WTC11 (cell line): ENCODE measurements at regions not wholly inside any gene's neighbourhood (a gene's known extent, or its start where the extent isn't known, plus 50 kb on each side); places are given as distances from the start of the nearest gene placed in this dataset.

Experiments
- ATAC-seq: fragments of 200-7000 bp; cut with Tn5 transposase; 2 replicates; pipeline ENCODE4 v1.10.0; 2021; ENCODE audit warnings: mild to moderate bottlenecking, moderate library complexity
- CTCF ChIA-PET: fragments of 300-600 bp; sonication (Branson Sonifier 250); formaldehyde crosslinking; loops from one replicate; lab custom pipeline; 2021; ENCODE audit warnings: antibody characterized with exemption; lab: Charles Lee
- POLR2A ChIA-PET: fragments of 350-600 bp; sonication (Branson Sonifier 250); formaldehyde crosslinking; loops from one replicate; lab custom pipeline; 2021; ENCODE audit warnings: antibody characterized with exemption; lab: Charles Lee
- DNase-seq: peaks from one replicate; pipeline ENCODE4 v3.0.0; 2021; ENCODE audit warnings: low spot score
- H3K27ac Mint-ChIP-seq: 2 replicates; pipeline ENCODE4 v1.8.0; 2021; ENCODE audit warnings: mixed read lengths
- H3K27me3 Mint-ChIP-seq: 2 replicates; pipeline ENCODE4 v1.8.0; 2021; ENCODE audit warnings: low read depth, mild to moderate bottlenecking, moderate library complexity, mixed read lengths
- H3K36me3 Mint-ChIP-seq: 2 replicates; pipeline ENCODE4 v1.8.0; 2021; ENCODE audit warnings: mixed read lengths
- H3K4me1 Mint-ChIP-seq: 2 replicates; pipeline ENCODE4 v1.8.0; 2022; ENCODE audit warnings: mixed read lengths
- H3K4me3 Mint-ChIP-seq: 2 replicates; pipeline ENCODE4 v1.8.0; 2021; ENCODE audit warnings: mild to moderate bottlenecking, moderate library complexity, mixed read lengths
- H3K9me3 Mint-ChIP-seq: 2 replicates; pipeline ENCODE4 v1.8.0; 2021; ENCODE audit warnings: mixed read lengths
- AR ChIP-seq: fragments of 250-450 bp; sonication (Bioruptor Pico); IDR thresholded peaks from 2 replicates; pipeline ENCODE4 v1.9.0; 2021; ENCODE audit warnings: mild to moderate bottlenecking
- CREB1 ChIP-seq: sonication (generic); formaldehyde crosslinking; IDR thresholded peaks from 2 replicates; pipeline ENCODE4 v1.8.0; 2023; ENCODE audit warnings: mild to moderate bottlenecking, missing genetic modification reagents
- E2F5 ChIP-seq: sonication (generic); formaldehyde crosslinking; IDR thresholded peaks from 2 replicates; pipeline ENCODE4 v1.8.1; 2022; ENCODE audit warnings: mild to moderate bottlenecking, moderate library complexity, missing genetic modification reagents
- EMX1 ChIP-seq: fragments of 250-450 bp; sonication (Bioruptor Pico); IDR thresholded peaks from 2 replicates; pipeline ENCODE4 v1.8.0; 2021; ENCODE audit warnings: mild to moderate bottlenecking
- ERG ChIP-seq: fragments of 250-450 bp; sonication (Bioruptor Pico); IDR thresholded peaks from 2 replicates; pipeline ENCODE4 v1.8.0; 2021; ENCODE audit warnings: mild to moderate bottlenecking
- ESRRA ChIP-seq: sonication (generic); formaldehyde crosslinking; IDR thresholded peaks from 2 replicates; pipeline ENCODE4 v1.8.1; 2022; ENCODE audit warnings: mild to moderate bottlenecking, missing genetic modification reagents, borderline replicate concordance
- FOXP4 ChIP-seq: sonication (generic); formaldehyde crosslinking; IDR thresholded peaks from 2 replicates; pipeline ENCODE4 v1.8.0; 2022; ENCODE audit warnings: mild to moderate bottlenecking, missing genetic modification reagents
- JUN ChIP-seq: sonication (generic); formaldehyde crosslinking; IDR thresholded peaks from 2 replicates; pipeline ENCODE4 v1.8.0; 2023; ENCODE audit warnings: mild to moderate bottlenecking, missing genetic modification reagents
- RORB ChIP-seq: fragments of 250-450 bp; sonication (Bioruptor Pico); IDR thresholded peaks from 2 replicates; pipeline ENCODE4 v1.9.0; 2021; ENCODE audit warnings: mild to moderate bottlenecking
- SMAD4 ChIP-seq: sonication (generic); formaldehyde crosslinking; IDR thresholded peaks from 2 replicates; pipeline ENCODE4 v1.8.0; 2022; ENCODE audit warnings: mild to moderate bottlenecking, missing genetic modification reagents
- SOX15 ChIP-seq: fragments of 250-450 bp; sonication (Bioruptor Pico); IDR thresholded peaks from 2 replicates; pipeline ENCODE4 v1.9.0; 2021; ENCODE audit warnings: mild to moderate bottlenecking
- TEAD4 ChIP-seq: sonication (generic); formaldehyde crosslinking; IDR thresholded peaks from 2 replicates; pipeline ENCODE4 v1.8.0; 2022; ENCODE audit warnings: mild to moderate bottlenecking, missing genetic modification reagents
- USF2 ChIP-seq: sonication (generic); formaldehyde crosslinking; IDR thresholded peaks from 2 replicates; pipeline ENCODE4 v1.8.1; 2023; ENCODE audit warnings: mild to moderate bottlenecking, missing genetic modification reagents, moderate library complexity
- ZNF121 ChIP-seq: sonication (generic); formaldehyde crosslinking; IDR thresholded peaks from 2 replicates; pipeline ENCODE4 v1.8.0; 2023; ENCODE audit warnings: missing genetic modification reagents
- ZNF138 ChIP-seq: sonication (generic); formaldehyde crosslinking; conservative IDR thresholded peaks from 2 replicates; pipeline ENCODE4 v1.8.1; 2022; ENCODE audit warnings: mild to moderate bottlenecking, moderate library complexity, missing genetic modification reagents
- ZNF219 ChIP-seq: sonication (generic); formaldehyde crosslinking; IDR thresholded peaks from 2 replicates; pipeline ENCODE4 v1.8.0; 2023; ENCODE audit warnings: missing genetic modification reagents, mild to moderate bottlenecking, borderline replicate concordance
- ZNF396 ChIP-seq: fragments of 250-450 bp; sonication (Bioruptor Pico); IDR thresholded peaks from 2 replicates; pipeline ENCODE4 v1.8.0; 2021; ENCODE audit warnings: mild to moderate bottlenecking, moderate library complexity, borderline replicate concordance
- ZNF423 ChIP-seq: fragments of 250-450 bp; sonication (Bioruptor Pico); IDR thresholded peaks from 2 replicates; pipeline ENCODE4 v2.1.2; 2022; ENCODE audit warnings: mild to moderate bottlenecking, moderate library complexity
- TF ChIP-seq, protein P1 (sequence below): fragments of 250-450 bp; sonication (Bioruptor Pico); IDR thresholded peaks from 2 replicates; pipeline ENCODE4 v1.9.0; 2021; ENCODE audit warnings: mild to moderate bottlenecking, borderline replicate concordance

- Mint-ChIP-seq H3K4me1 (peaks cover 15% of the 10 kb centered on the region), H3K9me3 (peaks cover 9% of the 10 kb centered on the region), H3K27ac (no peak overlapping the region), H3K4me3 (no peak overlapping the region), H3K27me3 (no peaks in the 10 kb centered on the region), H3K36me3 (no peaks in the 10 kb centered on the region)
- ChIA-PET CTCF (no interaction called here), POLR2A (interaction anchor here (0.6 kb wide), 1 partner anchor 225 kb away, joined by 6 read pairs; no protein-coding TSS in a partner anchor)
- no peak for ATAC-seq
- TF ChIP-seq ZNF219 (no peak), ZNF396 (CRISPR knock-in tag) (no peak), SMAD4 (CRISPR knock-in tag) (no peak), E2F5 (CRISPR knock-in tag) (no peak)
- DNase-seq, result no peak
These were observed 248.1 kb downstream of the PIK3R1 start for GRCh38 chr5:68463606-68464005.

GRCh38 chr5:68464424-68464823 is 248.9 kb downstream of the PIK3R1 start:
- H3K27ac Mint-ChIP-seq, result no peak overlapping the region
- no peaks in the 10 kb centered on the region for H3K36me3 Mint-ChIP-seq
- no peaks in the 10 kb centered on the region for H3K27me3 Mint-ChIP-seq
- CTCF ChIA-PET, result no interaction called here
- no peak overlapping the region for H3K4me3 Mint-ChIP-seq
- POLR2A ChIA-PET, result no interaction called here
- TF ChIP-seq AR (CRISPR knock-in tag) (no peak), RORB (CRISPR knock-in tag) (no peak), E2F5 (CRISPR knock-in tag) (no peak), TEAD4 (CRISPR knock-in tag) (no peak), FOXP4 (CRISPR knock-in tag) (no peak), JUN (CRISPR knock-in tag) (no peak), SOX15 (CRISPR knock-in tag) (no peak), ZNF138 (CRISPR knock-in tag) (no peak), ZNF121 (CRISPR knock-in tag) (no peak)
- H3K4me1 Mint-ChIP-seq, result peaks cover 8% of the 10 kb centered on the region
- peaks cover 13% of the 10 kb centered on the region for H3K9me3 Mint-ChIP-seq
- ATAC-seq, result no peak
- DNase-seq, result no peak

GRCh38 chr5:68465133-68465532 is 249.6 kb downstream of the PIK3R1 start:
- ATAC-seq (no peak), DNase-seq (no peak)
- Mint-ChIP-seq H3K4me1 (peaks cover under 1% of the 10 kb centered on the region), H3K4me3 (no peak overlapping the region), H3K36me3 (no peaks in the 10 kb centered on the region), H3K27me3 (no peaks in the 10 kb centered on the region), H3K27ac (no peak overlapping the region), H3K9me3 (peaks cover 14% of the 10 kb centered on the region)
- ChIA-PET POLR2A (no interaction called here), CTCF (no interaction called here)
- TF ChIP-seq ZNF121 (CRISPR knock-in tag), result no peak
- no peak for TF ChIP-seq E2F5 (CRISPR knock-in tag)
- TF ChIP-seq EMX1 (CRISPR knock-in tag), result no peak
- TF ChIP-seq ESRRA (CRISPR knock-in tag), result no peak
- TF ChIP-seq CREB1 (CRISPR knock-in tag), result no peak
- no peak for TF ChIP-seq ZNF423 (CRISPR knock-in tag)
- TF ChIP-seq ERG (CRISPR knock-in tag), result no peak
- TF ChIP-seq, protein P1, sequence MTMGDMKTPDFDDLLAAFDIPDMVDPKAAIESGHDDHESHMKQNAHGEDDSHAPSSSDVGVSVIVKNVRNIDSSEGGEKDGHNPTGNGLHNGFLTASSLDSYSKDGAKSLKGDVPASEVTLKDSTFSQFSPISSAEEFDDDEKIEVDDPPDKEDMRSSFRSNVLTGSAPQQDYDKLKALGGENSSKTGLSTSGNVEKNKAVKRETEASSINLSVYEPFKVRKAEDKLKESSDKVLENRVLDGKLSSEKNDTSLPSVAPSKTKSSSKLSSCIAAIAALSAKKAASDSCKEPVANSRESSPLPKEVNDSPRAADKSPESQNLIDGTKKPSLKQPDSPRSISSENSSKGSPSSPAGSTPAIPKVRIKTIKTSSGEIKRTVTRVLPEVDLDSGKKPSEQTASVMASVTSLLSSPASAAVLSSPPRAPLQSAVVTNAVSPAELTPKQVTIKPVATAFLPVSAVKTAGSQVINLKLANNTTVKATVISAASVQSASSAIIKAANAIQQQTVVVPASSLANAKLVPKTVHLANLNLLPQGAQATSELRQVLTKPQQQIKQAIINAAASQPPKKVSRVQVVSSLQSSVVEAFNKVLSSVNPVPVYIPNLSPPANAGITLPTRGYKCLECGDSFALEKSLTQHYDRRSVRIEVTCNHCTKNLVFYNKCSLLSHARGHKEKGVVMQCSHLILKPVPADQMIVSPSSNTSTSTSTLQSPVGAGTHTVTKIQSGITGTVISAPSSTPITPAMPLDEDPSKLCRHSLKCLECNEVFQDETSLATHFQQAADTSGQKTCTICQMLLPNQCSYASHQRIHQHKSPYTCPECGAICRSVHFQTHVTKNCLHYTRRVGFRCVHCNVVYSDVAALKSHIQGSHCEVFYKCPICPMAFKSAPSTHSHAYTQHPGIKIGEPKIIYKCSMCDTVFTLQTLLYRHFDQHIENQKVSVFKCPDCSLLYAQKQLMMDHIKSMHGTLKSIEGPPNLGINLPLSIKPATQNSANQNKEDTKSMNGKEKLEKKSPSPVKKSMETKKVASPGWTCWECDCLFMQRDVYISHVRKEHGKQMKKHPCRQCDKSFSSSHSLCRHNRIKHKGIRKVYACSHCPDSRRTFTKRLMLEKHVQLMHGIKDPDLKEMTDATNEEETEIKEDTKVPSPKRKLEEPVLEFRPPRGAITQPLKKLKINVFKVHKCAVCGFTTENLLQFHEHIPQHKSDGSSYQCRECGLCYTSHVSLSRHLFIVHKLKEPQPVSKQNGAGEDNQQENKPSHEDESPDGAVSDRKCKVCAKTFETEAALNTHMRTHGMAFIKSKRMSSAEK, result no peak
- no peak for TF ChIP-seq USF2 (CRISPR knock-in tag)
